IPS DF 19.7 (cell line): ENCODE measurements at regions not wholly inside any gene's neighbourhood (a gene's known extent, or its start where the extent isn't known, plus 50 kb on each side); places are given as distances from the start of the nearest gene placed in this dataset.

ENCODE experiments used
- DNase-seq: peaks from one replicate; pipeline ENCODE4 v3.0.0-alpha.2; 2013; ENCODE audit warnings: low read depth, low spot score

GRCh38 chr17:79521225-79521624 is 89.6 kb downstream of the RBFOX3 start:
- no peak for DNase-seq

GRCh38 chr17:79520167-79521165 is 90.4 kb downstream of the RBFOX3 start:
- DNase-seq, result no peak

DNA sequence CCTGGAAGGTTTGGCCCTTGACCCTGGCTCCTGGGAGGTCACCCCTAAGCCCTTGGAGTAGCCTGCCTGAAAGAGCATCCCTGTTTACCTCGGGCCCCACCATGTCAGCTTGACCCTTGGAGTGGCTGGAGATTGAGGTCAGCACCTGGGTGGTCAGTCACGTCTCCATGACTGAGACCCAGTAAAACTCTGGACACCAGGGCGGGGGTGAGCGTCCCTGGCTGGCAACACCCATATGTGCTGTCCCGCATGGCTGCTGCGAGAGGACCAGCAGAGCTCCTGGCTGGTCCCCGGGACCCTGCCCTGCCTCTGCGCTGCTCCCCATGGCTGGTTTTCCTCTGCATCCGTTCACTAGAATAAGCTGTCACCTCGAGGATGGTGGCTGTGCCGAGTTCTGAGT is 91.2 kb downstream of the RBFOX3 start:
- DNase-seq, result no peak

GRCh38 chr17:79518585-79519523 is 92.0 kb downstream of the RBFOX3 start:
- no peak for DNase-seq

GRCh38 chr17:79517827-79518584 is 92.8 kb downstream of the RBFOX3 start:
- DNase-seq, result no peak

DNA sequence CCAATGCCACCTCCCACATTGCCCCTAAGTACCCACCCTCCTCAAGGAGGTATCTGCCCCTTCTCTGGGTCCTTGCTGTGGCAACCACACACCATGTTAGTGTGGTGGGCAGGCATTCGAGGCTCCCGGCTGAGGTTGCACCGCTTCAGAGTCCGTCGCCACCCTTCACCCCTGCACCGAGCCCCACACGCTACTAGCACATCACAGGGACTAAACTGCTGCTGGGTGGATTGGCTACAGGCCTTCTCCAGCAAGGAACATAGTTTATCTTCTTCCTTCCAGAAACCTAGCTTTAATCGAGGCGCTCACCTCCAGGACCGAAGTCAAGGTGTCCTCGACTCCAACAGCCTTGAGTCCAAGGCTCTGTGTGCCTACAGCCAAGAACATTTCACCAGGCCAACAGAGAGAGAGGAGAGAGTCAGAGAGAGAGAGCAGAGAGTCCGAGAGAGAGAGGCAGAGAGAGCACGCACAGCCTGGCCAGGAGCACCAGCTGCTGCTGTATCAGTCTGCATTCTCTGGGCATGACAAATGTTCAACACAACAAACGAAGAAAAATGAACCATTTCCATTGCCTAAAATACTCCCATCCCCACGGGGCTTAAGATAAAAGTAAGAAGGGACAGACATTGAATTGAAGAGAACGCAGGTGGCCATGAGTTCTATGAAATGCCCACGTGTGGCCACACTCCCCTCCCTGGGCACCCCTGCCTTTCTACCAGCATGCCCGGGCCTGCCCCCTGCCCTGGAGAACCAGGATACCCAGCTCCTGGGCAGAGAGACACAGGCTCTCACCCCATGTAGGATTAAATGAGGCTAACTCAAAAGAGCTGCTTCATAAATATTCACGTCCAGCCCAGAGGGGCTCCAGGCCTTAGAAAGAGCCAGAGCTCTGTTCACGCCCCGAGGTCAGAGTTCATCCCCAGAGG is 94.9 kb downstream of the RBFOX3 start:
- no peak for DNase-seq

DNA sequence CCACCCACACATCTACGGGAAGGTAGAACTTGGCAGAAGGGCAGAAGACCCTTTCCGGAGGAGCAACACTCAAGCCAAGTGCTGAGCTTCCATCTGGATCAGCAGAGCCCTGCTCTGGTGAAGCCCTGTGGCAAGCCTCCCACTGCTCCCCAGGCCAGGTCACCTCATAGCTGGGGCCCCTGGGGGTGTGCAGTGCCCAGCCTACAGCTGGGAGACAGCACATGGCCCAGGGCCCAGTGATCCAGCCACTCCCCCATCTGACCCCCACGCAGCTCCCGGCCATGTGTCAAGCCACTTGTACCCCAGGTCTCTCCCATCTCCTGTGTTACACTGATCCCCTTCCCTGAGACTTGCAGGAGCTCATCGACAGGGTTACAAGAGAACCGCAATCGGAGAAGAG is 95.7 kb downstream of the RBFOX3 start:
- no peak for DNase-seq

GRCh38 chr17:79513820-79514535 is 96.9 kb downstream of the RBFOX3 start:
- DNase-seq, result no peak

- no peak for DNase-seq
These were observed 97.6 kb downstream of the RBFOX3 start for GRCh38 chr17:79513206-79513605.

DNA sequence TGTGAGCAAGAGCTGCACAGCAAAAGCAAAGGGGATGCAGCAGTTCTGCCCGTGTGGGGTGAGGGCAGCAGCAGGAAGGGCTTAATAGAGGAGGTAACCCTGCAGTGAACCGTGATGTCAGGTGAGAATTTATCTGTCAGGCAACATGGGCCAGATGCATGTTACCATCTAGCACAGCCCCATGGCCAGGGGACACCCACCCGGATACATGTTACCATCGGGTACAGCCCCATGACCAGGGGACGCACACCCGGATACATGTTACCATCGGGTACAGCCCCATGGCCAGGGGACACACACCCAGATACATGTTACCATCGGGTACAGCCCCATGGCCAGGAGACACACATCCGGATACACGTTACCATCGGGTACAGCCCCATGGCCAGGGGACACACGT is 99.4 kb downstream of the RBFOX3 start:
- no peak for DNase-seq

DNA sequence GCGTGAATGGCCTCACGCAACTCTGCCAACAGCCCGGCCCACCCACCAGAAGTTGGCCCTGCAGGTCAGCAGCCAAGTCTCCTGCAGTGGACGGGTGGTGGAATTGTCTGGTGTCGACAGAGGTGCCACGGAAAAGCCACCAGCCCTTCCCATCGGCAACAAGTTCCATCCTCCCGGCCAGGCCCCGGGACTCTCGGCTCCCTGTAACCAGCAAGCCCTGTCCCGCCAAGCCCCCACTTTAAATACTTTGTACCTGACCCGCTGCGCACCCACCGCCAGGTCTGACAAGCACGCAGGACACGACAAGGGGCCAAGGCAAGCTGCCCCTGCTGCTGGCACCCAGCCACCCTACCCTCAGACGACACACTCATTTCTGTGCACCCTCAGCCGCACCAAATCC is 100.8 kb downstream of the RBFOX3 start:
- no peak for DNase-seq

- DNase-seq, result no peak
These were observed 101.4 kb downstream of the RBFOX3 start for GRCh38 chr17:79509490-79509889.

DNA sequence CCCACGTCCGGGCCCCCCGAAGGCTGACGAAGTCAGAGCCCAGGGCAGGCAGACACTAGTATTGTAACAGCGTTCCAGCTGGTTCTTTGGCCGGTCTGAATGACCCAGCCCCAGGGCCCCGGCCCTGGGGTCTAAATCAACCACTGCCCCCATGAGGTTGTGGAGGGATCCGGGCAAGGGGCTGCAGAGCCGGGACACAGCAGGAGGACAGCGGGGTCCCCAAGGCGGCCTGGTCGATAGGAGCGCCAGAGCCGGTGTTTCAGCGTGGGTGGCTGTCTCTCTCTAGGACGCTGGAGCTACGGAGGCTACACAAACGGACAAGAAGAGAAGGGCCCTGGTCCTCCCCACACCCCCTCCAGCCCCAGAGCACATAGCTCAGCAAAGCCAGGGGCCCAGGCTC is 101.8 kb downstream of the RBFOX3 start:
- no peak for DNase-seq

DNA sequence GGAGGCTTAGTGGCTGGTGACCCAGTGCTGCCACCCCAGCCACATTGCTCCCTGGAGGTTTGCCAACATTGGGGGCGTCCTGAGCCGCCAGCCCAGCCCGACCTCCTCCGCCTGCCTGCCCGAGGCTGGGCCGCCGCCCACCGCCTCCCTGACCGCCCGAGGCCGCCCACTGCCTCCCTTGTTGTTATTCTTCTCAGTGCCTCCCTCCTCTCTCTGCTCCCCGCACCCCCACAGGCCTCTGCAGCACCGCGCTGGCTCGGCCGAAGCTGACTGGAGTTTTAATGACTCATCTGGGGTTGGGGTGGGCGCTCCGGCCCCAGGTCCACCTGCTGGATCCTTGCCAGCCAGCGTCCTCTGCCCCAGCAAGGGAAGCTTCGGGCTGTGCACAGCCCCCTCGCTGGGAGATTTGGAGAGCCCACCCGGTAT is 102.5 kb downstream of the RBFOX3 start:
- DNase-seq, result no peak

DNA sequence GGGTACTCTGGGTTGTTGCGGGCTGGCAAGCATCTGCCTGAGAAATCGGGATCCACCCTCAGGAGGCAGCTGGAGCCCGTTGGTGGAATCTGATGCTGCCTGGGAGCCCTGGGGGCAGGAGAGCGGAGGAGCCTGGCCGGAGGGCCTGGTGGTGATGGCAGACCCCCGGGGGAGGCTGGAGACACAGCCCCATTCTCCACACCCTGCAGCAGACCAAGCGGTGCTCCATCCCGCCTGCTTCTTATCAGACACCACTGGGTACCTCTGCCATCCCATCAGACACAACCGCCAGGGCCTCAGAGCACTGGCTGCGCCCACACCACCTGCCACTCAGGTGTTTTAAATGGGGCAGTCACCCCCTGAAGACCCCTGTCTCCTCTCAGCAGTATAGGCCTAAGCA is 103.9 kb downstream of the RBFOX3 start:
- no peak for DNase-seq

- DNase-seq, result no peak
These were observed 104.5 kb downstream of the RBFOX3 start for GRCh38 chr17:79506150-79506870.

- no peak for DNase-seq
These were observed 105.7 kb downstream of the RBFOX3 start for GRCh38 chr17:79505199-79505598.

DNA sequence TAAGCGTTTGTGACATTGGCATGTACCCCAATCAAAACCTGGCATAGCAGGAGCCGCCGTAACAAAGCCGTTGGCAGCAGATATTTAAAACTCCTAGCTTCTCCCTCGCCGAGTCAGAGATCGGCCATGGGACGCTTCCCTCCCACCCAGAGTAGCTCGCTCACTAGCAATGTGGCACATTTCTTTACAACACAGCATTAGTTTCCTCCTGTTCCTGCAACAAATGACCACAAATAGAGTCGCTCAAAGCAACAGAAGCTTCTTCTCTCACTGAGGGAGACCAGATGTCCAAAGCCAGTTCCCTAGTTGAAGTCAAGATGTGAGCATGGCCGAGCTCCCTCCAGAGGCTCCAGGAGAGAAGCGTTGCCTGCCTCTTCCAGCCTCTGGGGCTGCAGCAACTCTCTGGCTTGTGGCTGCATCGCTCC is 106.7 kb downstream of the RBFOX3 start:
- no peak for DNase-seq
